ENCODE measurements at regions not wholly inside any gene's neighbourhood (a gene's known extent, or its start where the extent isn't known, plus 50 kb on each side); places are given as distances from the start of the nearest gene placed in this dataset.

- ChIA-PET POLR2A (no interaction called here), CTCF (no interaction called here)
Measured at GRCh38 chr18:72601944-72602343, 57.8 kb upstream of the CBLN2 start.

GRCh38 chr18:72601481-72601880 is 57.3 kb upstream of the CBLN2 start:
- CTCF ChIA-PET = no interaction called here
- POLR2A ChIA-PET = no interaction called here

All from activated CD8-positive, alpha-beta memory T cell treated with anti-CD3 and anti-CD28 coated beads for 36 hours (primary cell).